ENCODE measurements at regions not wholly inside any gene's neighbourhood (a gene's known extent, or its start where the extent isn't known, plus 50 kb on each side); places are given as distances from the start of the nearest gene placed in this dataset. TPM values are rescaled to one million over a fixed set of nuclear protein-coding genes. Genes with fewer than 3 reads are reported as not detected.

GRCh38 chr2:44116319-44116718 lies 52.4 kb upstream of the PPM1B start:
- no peaks in the 10 kb centered on the region for H3K27me3 ChIP-seq
- DNase-seq (ENCODE audit: low spot score in 2 of 2) = no peak
- TF ChIP-seq POLR2A (IDR thresholded peaks at IDR 0.05) = no peak
- no peak for TF ChIP-seq EP300 (IDR thresholded peaks at IDR 0.05)
- TF ChIP-seq CTCF (IDR thresholded peaks at IDR 0.05) = no peak
- 91 to 95% methylated on average over 3 of the region's 3 CpGs for WGBS, 2 donors
- no peaks in the 10 kb centered on the region for H3K36me3 ChIP-seq
- no peaks in the 10 kb centered on the region for H3K9me3 ChIP-seq
- no peak overlapping the region for H3K4me3 ChIP-seq
- H3K27ac ChIP-seq = no peak overlapping the region
- no peaks in the 10 kb centered on the region for H3K4me1 ChIP-seq

- Histone ChIP-seq H3K27ac (no peak overlapping the region), H3K27me3 (no peaks in the 10 kb centered on the region), H3K4me1 (no peaks in the 10 kb centered on the region), H3K36me3 (no peaks in the 10 kb centered on the region), H3K4me3 (no peak overlapping the region), H3K9me3 (no peaks in the 10 kb centered on the region)
- TF ChIP-seq CTCF (IDR thresholded peaks at IDR 0.05) (no peak), EP300 (IDR thresholded peaks at IDR 0.05) (no peak), POLR2A (IDR thresholded peaks at IDR 0.05) (no peak)
- WGBS, 2 donors = 97 to 98% methylated on average over 10 of the region's 10 CpGs
- DNase-seq (ENCODE audit: low spot score in 2 of 2) = no peak
These were observed 50.4 kb upstream of the PPM1B start for GRCh38 chr2:44118257-44118656.

Small RNA genes lying in the stretch of these regions (small RNA-seq; reads per million reads assigned to genes)
- gene AC019129.1 = not detected
